GM10266 (cell line): ENCODE measurements at regions not wholly inside any gene's neighbourhood (a gene's known extent, or its start where the extent isn't known, plus 50 kb on each side); places are given as distances from the start of the nearest gene placed in this dataset.
"Not testable (repeated sequence)": the region's sequence is repeated elsewhere in the genome, so short reads cannot be mapped to it uniquely, and the experiment has no call there.

Experiments
- DNase-seq: peaks from one replicate; pipeline ENCODE4 v3.0.0; 2012; ENCODE audit errors: extremely low spot score
- TF ChIP-seq, protein P1 (sequence below): IDR thresholded peaks from 2 replicates; pipeline ENCODE4 v1.5.1; 2012; ENCODE audit warnings: mild to moderate bottlenecking, low read depth; ENCODE audit not compliant: control insufficient read depth, insufficient read depth; ENCODE audit errors: missing control alignments

GRCh38 chr4:79599691-79600090 is 191.7 kb upstream of the GK2 start:
- DNase-seq: no peak
- TF ChIP-seq, protein P1, sequence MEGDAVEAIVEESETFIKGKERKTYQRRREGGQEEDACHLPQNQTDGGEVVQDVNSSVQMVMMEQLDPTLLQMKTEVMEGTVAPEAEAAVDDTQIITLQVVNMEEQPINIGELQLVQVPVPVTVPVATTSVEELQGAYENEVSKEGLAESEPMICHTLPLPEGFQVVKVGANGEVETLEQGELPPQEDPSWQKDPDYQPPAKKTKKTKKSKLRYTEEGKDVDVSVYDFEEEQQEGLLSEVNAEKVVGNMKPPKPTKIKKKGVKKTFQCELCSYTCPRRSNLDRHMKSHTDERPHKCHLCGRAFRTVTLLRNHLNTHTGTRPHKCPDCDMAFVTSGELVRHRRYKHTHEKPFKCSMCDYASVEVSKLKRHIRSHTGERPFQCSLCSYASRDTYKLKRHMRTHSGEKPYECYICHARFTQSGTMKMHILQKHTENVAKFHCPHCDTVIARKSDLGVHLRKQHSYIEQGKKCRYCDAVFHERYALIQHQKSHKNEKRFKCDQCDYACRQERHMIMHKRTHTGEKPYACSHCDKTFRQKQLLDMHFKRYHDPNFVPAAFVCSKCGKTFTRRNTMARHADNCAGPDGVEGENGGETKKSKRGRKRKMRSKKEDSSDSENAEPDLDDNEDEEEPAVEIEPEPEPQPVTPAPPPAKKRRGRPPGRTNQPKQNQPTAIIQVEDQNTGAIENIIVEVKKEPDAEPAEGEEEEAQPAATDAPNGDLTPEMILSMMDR: no peak

GRCh38 chr4:79598801-79599200 is 190.8 kb upstream of the GK2 start:
- TF ChIP-seq, protein P1: no peak
- DNase-seq: no peak

DNA sequence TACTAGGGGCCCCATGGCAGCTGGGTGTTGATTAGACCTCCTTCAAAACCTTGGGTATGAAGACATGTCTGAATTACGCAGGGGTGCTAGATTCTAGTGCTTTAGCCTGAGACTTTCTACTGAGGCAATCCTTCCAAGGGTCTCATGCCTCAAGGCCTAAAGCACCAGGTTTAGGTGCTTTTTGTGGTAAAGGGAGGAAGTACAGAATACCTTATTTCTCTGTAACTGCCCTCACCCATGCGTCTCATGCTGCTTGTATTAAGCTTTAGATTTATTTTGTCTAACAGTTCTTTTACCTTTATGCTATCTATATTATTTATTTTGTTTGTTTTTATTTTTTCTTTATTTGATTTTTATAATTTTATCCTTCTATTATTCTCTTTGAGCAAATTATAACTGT is 190.2 kb upstream of the GK2 start:
- no peak for DNase-seq
- TF ChIP-seq, protein P1: no peak

GRCh38 chr4:79597266-79597665 is 189.2 kb upstream of the GK2 start:
- no peak for DNase-seq

GRCh38 chr4:79592218-79592617 is 184.2 kb upstream of the GK2 start:
- DNase-seq: not testable (repeated sequence)

More at GRCh38 chr4:79597266-79597665, 189.2 kb upstream of the GK2 start:
- TF ChIP-seq, protein P1: no peak

GRCh38 chr4:79588679-79589078 is 180.7 kb upstream of the GK2 start:
- TF ChIP-seq, protein P1: no peak
- no peak for DNase-seq

DNA sequence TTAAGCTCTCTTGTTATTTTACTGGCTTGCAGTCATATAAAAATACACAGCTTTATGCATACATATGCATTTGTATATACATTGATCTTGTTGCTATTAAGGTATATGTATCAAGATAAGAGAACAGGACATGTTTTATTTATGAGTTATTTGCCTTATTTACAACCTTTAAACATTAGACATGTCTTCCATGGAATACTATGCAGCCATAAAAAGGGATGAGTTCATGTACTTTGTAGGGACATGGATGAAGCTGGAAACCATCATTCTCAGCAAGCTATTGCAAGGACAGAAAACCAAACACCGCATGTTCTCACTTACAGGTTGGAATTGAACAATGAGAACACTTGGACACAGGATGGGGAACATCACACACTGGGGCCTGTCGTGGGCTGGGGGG is 179.2 kb upstream of the GK2 start:
- not testable (repeated sequence) for DNase-seq

DNA sequence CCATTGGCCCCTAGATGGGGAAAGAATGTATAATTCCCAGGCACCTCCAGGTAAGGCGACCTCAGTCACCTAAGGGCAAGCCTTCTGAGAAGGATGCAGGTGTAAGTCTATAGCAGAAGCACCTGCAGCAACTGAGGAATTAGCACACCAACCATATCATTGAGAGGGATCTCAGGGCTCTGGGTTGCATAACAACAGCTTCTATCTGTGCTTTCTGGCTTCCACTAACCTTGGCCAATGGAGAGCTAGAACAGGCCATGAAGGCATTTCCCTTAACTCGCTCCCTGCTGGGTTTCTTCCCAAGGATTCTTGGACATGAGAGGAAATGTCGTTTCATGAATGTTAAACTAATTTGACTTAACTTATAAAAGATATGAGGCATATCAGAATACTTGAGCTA is 177.8 kb upstream of the GK2 start:
- TF ChIP-seq, protein P1: no peak
- DNase-seq: no peak
